Neural cell (in vitro differentiated cells): ENCODE measurements at regions not wholly inside any gene's neighbourhood (a gene's known extent, or its start where the extent isn't known, plus 50 kb on each side); places are given as distances from the start of the nearest gene placed in this dataset.

Source experiments
- H2AFZ ChIP-seq: fragments of 200-600, 300-800 bp; sonication (generic), shearing (Covaris generic); 2 replicates; pipeline ENCODE4 v1.6.0; 2014; ENCODE audit warnings: low read depth, mild to moderate bottlenecking, antibody characterized with exemption, low read length, moderate library complexity
- H3F3A ChIP-seq: fragments of 200-600 bp; shearing (Covaris generic); 2 replicates; pipeline ENCODE4 v1.6.1; 2016; ENCODE audit warnings: mild to moderate bottlenecking, moderate library complexity, mixed read lengths, antibody characterized with exemption, low read length; ENCODE audit not compliant: insufficient read depth, poor library complexity, severe bottlenecking
- H3K27ac ChIP-seq: fragments of 200-600, 300-800 bp; sonication (generic), shearing (Covaris generic); 2 replicates; pipeline ENCODE4 v1.5.1; 2014; ENCODE audit warnings: mild to moderate bottlenecking, low read length, moderate library complexity
- H3K27me3 ChIP-seq: fragments of 300-800, 200-600 bp; sonication (generic), shearing (Covaris generic); 2 replicates; pipeline ENCODE4 v1.6.0; 2014; ENCODE audit warnings: mild to moderate bottlenecking, low read depth, low read length, moderate library complexity; ENCODE audit not compliant: insufficient read depth
- H3K36me3 ChIP-seq: fragments of 300-800, 200-600 bp; sonication (generic), shearing (Covaris generic); 2 replicates; pipeline ENCODE4 v1.5.1; 2014; ENCODE audit warnings: mild to moderate bottlenecking, antibody characterized with exemption, low read length, moderate library complexity; ENCODE audit not compliant: insufficient read depth
- H3K4me2 ChIP-seq: fragments of 300-800, 200-600 bp; sonication (generic), shearing (Covaris generic); 2 replicates; pipeline ENCODE4 v1.6.0; 2014; ENCODE audit warnings: mild to moderate bottlenecking, low read length
- H3K4me3 ChIP-seq: fragments of 300-800, 200-600 bp; sonication (generic), shearing (Covaris generic); 2 replicates; pipeline ENCODE4 v1.5.1; 2014; ENCODE audit warnings: mild to moderate bottlenecking, low read length, moderate library complexity
- H3K79me2 ChIP-seq: fragments of 200-600 bp; shearing (Covaris generic); replicated peaks from 2 replicates; pipeline ENCODE4 v1.6.0; 2014; ENCODE audit warnings: mild to moderate bottlenecking, low read length, moderate library complexity; ENCODE audit not compliant: insufficient read depth
- H3K9ac ChIP-seq: fragments of 300-800, 200-600 bp; sonication (generic), shearing (Covaris generic); 2 replicates; pipeline ENCODE4 v1.6.1; 2016; ENCODE audit warnings: mild to moderate bottlenecking, low read length, mixed read lengths
- H3K9me2 ChIP-seq: fragments of 200-600 bp; shearing (Covaris generic); 2 replicates; pipeline ENCODE4 v1.6.1; 2016; ENCODE audit warnings: mild to moderate bottlenecking, low read length, mixed read lengths; ENCODE audit not compliant: insufficient read depth
- H3K9me3 ChIP-seq: fragments of 200-600, 300-800 bp; sonication (generic), shearing (Covaris generic); 2 replicates; pipeline ENCODE4 v1.6.1; 2016; ENCODE audit warnings: mild to moderate bottlenecking, mixed run types, low read length, moderate library complexity, mixed read lengths
- H4K20me1 ChIP-seq: fragments of 200-600 bp; shearing (Covaris generic); 2 replicates; pipeline ENCODE4 v1.6.1; 2016; ENCODE audit warnings: mild to moderate bottlenecking, mixed run types; ENCODE audit not compliant: insufficient read depth
- EP300 ChIP-seq: fragments of 450-650 bp; conservative IDR thresholded peaks from 2 replicates; pipeline ENCODE4 v1.6.1; 2014; ENCODE audit warnings: antibody characterized with exemption, mild to moderate bottlenecking, moderate library complexity; ENCODE audit not compliant: poor library complexity, severe bottlenecking
- EZH2 ChIP-seq: fragments of 200-600, 300-800 bp; shearing (Covaris generic), sonication (generic); IDR thresholded peaks from 2 replicates; pipeline ENCODE4 v1.6.1; 2014; ENCODE audit warnings: antibody characterized with exemption, low read length, borderline replicate concordance, mild to moderate bottlenecking; ENCODE audit not compliant: insufficient read depth, poor library complexity, severe bottlenecking
- MXI1 ChIP-seq: fragments of 450-650 bp; conservative IDR thresholded peaks from 2 replicates; pipeline ENCODE4 v1.6.1; 2014; ENCODE audit warnings: antibody characterized with exemption, mild to moderate bottlenecking; ENCODE audit not compliant: poor library complexity, severe bottlenecking
- POLR2AphosphoS5 ChIP-seq: IDR thresholded peaks from 2 replicates; pipeline ENCODE4 v1.6.1; 2012
- RAD21 ChIP-seq: fragments of 450-650 bp; conservative IDR thresholded peaks from 2 replicates; pipeline ENCODE4 v1.6.1; 2014; ENCODE audit warnings: antibody characterized with exemption, mild to moderate bottlenecking, moderate library complexity
- SMC3 ChIP-seq: fragments of 450-650 bp; conservative IDR thresholded peaks from 2 replicates; pipeline ENCODE4 v1.6.1; 2014; ENCODE audit warnings: antibody characterized with exemption, mild to moderate bottlenecking, moderate library complexity; ENCODE audit not compliant: poor library complexity
- TAF1 ChIP-seq: IDR thresholded peaks from 2 replicates; pipeline ENCODE4 v1.6.1; 2012; ENCODE audit warnings: low read depth
- TF ChIP-seq, protein P1 (sequence below): IDR thresholded peaks from 2 replicates; pipeline ENCODE4 v1.6.1; 2012; ENCODE audit warnings: borderline replicate concordance
- TF ChIP-seq, protein P2 (sequence below): fragments of 450-650 bp; IDR thresholded peaks from 2 replicates; pipeline ENCODE4 v1.5.1; 2014; ENCODE audit warnings: antibody characterized with exemption, mild to moderate bottlenecking, moderate library complexity; ENCODE audit not compliant: poor library complexity, severe bottlenecking

DNA sequence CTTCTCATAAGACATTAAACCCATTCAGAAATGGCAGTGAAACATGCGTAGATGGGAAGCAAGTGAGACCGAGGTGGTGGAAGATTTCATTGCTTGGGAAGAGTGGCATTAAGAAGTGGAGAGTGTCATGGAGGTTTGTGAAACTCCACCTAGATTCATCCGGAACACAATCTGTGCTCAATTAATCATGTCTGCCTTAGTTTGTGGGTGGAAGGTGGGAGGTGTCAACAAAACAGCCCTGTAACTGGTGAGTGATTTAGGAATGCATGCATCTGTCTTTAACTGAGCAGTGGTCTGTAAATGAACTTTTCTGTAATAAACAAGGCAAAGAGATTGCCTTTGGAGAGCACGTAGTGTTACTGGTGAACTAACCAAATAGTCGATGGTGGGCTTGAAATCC lies 113.7 kb downstream of the WNT5A start:
- Histone ChIP-seq H3K27me3 (no peaks in the 10 kb centered on the region), H3K9ac (no peak overlapping the region), H3K9me3 (no peaks in the 10 kb centered on the region), H3K9me2 (no peaks in the 10 kb centered on the region), H3K79me2 (no peaks in the 10 kb centered on the region), H3K4me3 (no peak overlapping the region), H4K20me1 (no peaks in the 10 kb centered on the region), H2AFZ (no peak overlapping the region), H3K36me3 (no peaks in the 10 kb centered on the region), H3K4me2 (no peak overlapping the region), H3K27ac (no peak overlapping the region), H3F3A (no peaks in the 10 kb centered on the region)
- TF ChIP-seq POLR2AphosphoS5 = no peak
- no peak for TF ChIP-seq SMC3
- TF ChIP-seq, protein P1, sequence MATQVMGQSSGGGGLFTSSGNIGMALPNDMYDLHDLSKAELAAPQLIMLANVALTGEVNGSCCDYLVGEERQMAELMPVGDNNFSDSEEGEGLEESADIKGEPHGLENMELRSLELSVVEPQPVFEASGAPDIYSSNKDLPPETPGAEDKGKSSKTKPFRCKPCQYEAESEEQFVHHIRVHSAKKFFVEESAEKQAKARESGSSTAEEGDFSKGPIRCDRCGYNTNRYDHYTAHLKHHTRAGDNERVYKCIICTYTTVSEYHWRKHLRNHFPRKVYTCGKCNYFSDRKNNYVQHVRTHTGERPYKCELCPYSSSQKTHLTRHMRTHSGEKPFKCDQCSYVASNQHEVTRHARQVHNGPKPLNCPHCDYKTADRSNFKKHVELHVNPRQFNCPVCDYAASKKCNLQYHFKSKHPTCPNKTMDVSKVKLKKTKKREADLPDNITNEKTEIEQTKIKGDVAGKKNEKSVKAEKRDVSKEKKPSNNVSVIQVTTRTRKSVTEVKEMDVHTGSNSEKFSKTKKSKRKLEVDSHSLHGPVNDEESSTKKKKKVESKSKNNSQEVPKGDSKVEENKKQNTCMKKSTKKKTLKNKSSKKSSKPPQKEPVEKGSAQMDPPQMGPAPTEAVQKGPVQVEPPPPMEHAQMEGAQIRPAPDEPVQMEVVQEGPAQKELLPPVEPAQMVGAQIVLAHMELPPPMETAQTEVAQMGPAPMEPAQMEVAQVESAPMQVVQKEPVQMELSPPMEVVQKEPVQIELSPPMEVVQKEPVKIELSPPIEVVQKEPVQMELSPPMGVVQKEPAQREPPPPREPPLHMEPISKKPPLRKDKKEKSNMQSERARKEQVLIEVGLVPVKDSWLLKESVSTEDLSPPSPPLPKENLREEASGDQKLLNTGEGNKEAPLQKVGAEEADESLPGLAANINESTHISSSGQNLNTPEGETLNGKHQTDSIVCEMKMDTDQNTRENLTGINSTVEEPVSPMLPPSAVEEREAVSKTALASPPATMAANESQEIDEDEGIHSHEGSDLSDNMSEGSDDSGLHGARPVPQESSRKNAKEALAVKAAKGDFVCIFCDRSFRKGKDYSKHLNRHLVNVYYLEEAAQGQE = no peak
- TF ChIP-seq TAF1 = no peak
- no peak for TF ChIP-seq EZH2
- TF ChIP-seq RAD21 = no peak
- TF ChIP-seq MXI1 = no peak
- TF ChIP-seq, protein P2, sequence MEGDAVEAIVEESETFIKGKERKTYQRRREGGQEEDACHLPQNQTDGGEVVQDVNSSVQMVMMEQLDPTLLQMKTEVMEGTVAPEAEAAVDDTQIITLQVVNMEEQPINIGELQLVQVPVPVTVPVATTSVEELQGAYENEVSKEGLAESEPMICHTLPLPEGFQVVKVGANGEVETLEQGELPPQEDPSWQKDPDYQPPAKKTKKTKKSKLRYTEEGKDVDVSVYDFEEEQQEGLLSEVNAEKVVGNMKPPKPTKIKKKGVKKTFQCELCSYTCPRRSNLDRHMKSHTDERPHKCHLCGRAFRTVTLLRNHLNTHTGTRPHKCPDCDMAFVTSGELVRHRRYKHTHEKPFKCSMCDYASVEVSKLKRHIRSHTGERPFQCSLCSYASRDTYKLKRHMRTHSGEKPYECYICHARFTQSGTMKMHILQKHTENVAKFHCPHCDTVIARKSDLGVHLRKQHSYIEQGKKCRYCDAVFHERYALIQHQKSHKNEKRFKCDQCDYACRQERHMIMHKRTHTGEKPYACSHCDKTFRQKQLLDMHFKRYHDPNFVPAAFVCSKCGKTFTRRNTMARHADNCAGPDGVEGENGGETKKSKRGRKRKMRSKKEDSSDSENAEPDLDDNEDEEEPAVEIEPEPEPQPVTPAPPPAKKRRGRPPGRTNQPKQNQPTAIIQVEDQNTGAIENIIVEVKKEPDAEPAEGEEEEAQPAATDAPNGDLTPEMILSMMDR = no peak
- no peak for TF ChIP-seq EP300

DNA sequence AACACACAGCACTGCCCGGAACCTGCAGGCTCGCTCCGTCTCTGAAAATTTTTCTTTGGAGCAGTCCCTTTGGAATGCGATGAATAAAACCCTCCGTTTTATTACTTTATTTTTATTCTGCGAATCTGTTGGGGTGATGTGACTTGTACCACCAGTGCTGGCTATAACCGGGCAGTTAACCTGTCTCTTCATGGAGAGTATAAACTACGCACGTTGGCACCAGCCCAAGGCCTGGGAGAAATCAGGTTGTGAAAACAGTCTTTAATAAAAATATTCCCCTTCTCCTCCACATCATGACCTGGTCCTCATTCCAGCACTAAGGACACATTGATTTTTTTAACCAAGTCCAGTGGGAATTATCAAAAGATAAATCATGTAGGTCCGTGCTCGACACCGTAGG lies 116.8 kb downstream of the WNT5A start:
- H3K9ac ChIP-seq = no peak overlapping the region
- no peaks in the 10 kb centered on the region for H3K27me3 ChIP-seq
- no peak overlapping the region for H3K4me2 ChIP-seq
- H3K36me3 ChIP-seq = no peaks in the 10 kb centered on the region
- no peaks in the 10 kb centered on the region for H3K9me2 ChIP-seq
- H3K79me2 ChIP-seq = no peaks in the 10 kb centered on the region
- TF ChIP-seq SMC3 = no peak
- TF ChIP-seq EZH2 = no peak
- TF ChIP-seq, protein P1 = no peak
- TF ChIP-seq RAD21 = no peak
- TF ChIP-seq TAF1 = no peak
- TF ChIP-seq EP300 = no peak
- no peak for TF ChIP-seq POLR2AphosphoS5
- TF ChIP-seq, protein P2 = no peak
- no peak for TF ChIP-seq MXI1
- no peak overlapping the region for H2AFZ ChIP-seq
- no peaks in the 10 kb centered on the region for H4K20me1 ChIP-seq
- no peak overlapping the region for H3K27ac ChIP-seq
- no peaks in the 10 kb centered on the region for H3K9me3 ChIP-seq
- no peaks in the 10 kb centered on the region for H3F3A ChIP-seq
- H3K4me3 ChIP-seq = no peak overlapping the region
